GM13976 (cell line): ENCODE measurements at regions not wholly inside any gene's neighbourhood (a gene's known extent, or its start where the extent isn't known, plus 50 kb on each side); places are given as distances from the start of the nearest gene placed in this dataset.

ENCODE experiments used
- DNase-seq: peaks from one replicate; pipeline ENCODE4 v3.0.0; 2012; ENCODE audit warnings: low spot score
- CTCF ChIP-seq: IDR thresholded peaks from 2 replicates; pipeline ENCODE4 v1.5.1; 2012; ENCODE audit warnings: borderline replicate concordance, mild to moderate bottlenecking; ENCODE audit not compliant: insufficient read depth; ENCODE audit errors: extremely low read depth, missing control alignments, control extremely low read depth
- in situ Hi-C: fragments of 300-500 bp; cut with MboI; formaldehyde crosslinking; loops from one replicate; pipeline ENCODE4 v1.12.0; 2022; ENCODE audit warnings: low sequenced_read_pairs, mixed read lengths, inconsistent platforms; ENCODE audit not compliant: unreplicated experiment

- in situ Hi-C loops, result no loop called here
- DNase-seq, result no peak
- no peak for TF ChIP-seq CTCF
These were observed 150.4 kb downstream of the IRS1 start for GRCh38 chr2:226649201-226649600.

DNA sequence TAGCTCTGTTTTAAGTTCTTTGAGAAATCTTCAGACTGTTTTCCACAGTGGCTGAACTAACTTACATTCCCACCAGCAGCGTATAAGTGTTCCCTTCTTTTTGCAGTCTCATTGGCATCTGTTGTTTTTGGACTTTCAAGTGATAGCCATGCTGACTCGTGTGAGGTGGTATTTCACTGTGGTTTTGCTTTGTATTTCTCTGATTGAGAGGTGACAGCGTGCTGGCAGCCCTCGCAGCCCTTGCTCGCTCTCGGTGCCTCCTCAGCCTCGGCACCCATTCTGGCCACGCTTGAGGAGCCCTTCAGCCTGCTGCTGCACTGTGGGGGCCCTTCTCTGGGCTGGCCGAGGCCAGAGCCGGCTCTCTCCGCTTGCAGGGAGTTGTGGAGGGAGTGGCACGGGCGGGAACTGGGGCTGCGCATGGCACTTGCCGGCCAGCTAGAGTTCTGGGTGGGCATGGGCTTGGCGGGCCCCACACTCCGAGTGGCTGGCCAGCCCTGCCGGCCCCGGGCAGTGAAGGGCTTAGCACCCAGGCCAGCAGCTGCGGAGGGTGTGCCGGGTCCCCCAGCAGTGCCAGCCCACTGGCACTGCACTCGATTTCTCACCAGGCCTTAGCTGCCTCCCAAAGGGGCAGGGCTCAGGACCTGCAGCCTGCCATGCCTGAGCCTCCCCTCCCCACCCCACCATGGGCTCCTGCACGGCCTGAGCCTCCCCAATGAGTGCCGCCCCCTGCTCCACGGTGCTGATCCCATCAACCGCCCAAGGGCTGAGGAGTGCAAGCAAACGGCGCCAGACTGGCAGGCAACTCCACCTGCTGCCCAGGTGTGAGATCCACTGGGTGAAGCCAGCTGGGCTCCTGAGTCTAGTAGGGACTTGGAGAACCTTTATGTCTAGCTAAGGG is 151.8 kb downstream of the IRS1 start:
- no peak for DNase-seq

DNA sequence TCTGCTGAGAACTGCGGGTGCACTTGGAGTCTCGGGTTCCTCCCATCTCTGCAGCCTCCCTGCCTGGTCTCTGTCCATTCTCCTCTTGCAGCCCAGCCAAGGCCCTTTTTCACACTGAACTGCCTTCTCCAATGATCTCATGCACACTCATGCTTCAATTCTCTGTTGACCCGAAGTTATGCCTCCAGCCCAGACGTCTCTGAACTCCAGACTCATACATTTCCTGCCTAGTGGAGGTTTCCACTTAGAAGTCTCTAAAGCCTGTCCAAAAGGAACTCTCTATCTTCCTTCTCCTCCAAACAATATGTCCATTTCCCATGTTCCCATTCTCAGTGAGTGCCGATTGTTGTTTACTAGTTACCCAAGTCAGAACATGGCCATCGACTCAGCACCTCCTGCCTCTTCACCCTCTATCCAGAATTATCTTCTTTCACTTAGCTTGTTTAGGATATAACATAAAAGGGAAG is 155.2 kb downstream of the IRS1 start:
- in situ Hi-C loops, result no loop called here
- DNase-seq, result no peak
- TF ChIP-seq CTCF, result no peak

More for the DNA sequence above, 151.8 kb downstream of the IRS1 start:
- no peak for TF ChIP-seq CTCF
- in situ Hi-C loops, result no loop called here

- no peak for TF ChIP-seq CTCF
- in situ Hi-C loops, result no loop called here
- no peak for DNase-seq
These were observed 155.7 kb downstream of the IRS1 start for GRCh38 chr2:226643946-226644282.

DNA sequence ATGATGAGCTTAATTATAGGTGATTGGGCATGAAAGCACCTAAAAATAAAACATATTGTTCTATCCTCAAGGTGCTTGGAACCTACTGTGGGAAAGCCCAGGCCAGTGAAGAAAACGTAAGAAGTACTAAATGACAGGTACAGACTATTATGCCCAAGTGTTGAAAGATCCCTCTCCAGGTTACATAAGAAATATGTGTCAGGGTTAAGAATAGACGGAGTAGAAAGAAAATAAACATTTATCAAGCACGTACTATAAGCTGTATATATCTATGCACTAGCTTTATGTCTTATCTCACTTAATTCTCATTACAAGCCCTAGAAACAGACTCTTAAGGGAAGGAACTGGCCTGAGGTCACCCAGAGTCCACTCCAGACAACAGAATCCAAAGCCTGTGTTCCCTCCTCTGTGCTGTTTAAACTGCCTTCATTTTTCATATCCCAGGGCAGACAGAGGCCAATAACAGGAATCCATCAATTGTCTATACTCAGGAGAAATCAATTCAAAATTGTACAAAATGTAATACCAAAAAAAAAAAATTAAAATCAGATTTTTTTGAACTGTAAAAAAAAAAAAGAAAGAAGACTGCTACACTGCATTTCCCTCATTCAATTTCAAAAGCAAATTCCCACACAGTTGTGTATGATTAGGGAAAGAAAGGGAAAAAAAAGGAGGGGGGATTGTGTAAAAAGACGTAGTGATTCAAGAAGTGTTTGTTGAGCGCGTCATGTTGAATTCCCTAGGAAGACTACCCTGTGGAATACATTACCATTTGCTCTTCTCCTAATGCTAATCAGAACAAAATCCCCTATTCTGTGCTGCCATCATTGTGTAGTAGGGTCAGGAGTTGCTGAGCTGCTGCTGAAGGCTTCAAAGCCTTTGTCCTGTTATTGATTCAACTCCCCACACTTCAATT is 156.3 kb downstream of the IRS1 start:
- in situ Hi-C loops, result no loop called here
- no peak for DNase-seq
- no peak for TF ChIP-seq CTCF

DNA sequence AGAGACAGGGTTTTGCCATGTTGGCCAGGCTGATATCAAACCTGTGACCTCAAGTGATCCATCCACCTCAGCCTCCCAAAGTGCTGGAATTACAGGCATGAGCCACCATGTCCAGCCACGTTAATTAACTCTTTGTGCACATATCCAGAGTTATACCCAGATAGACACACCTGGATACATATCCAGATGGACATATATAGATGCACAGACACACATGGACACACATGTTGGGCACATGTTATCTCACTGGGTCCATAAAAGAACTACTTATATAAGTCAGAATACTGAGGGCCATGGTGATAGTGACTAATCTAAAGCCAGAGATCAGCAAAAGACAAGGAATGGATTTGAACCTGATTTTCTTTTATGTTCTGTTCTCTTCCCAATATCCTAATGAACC is 158.6 kb downstream of the IRS1 start:
- no peak for TF ChIP-seq CTCF
- in situ Hi-C loops, result no loop called here
- no peak for DNase-seq
